Esophagus squamous epithelium (tissue), 5 donors: ENCODE measurements at regions not wholly inside any gene's neighbourhood (a gene's known extent, or its start where the extent isn't known, plus 50 kb on each side); places are given as distances from the start of the nearest gene placed in this dataset.

ENCODE experiments used
- DNase-seq: peaks from one replicate; lab custom pipeline; 2025; lab: John Stamatoyannopoulos, UW
- H3K27ac ChIP-seq, 4 donors: fragments of 200-600 bp; sonication (generic); one replicate each; pipeline ENCODE4 v1.5.1; 2016 to 2019; ENCODE audit warnings: mild to moderate bottlenecking in 1 of 4
- H3K27me3 ChIP-seq, 4 donors: fragments of 200-600 bp; sonication (generic); 1 replicate in 3 of 4; 2 replicates in 1 of 4; pipeline versions ENCODE4 v1.5.1 to v1.6.0; 2017 to 2021; ENCODE audit warnings: antibody characterized with exemption in 1 of 4
- H3K36me3 ChIP-seq, 3 donors: fragments of 200-600 bp; sonication (generic); one replicate each; pipeline ENCODE4 v1.5.1; 2016 to 2019
- H3K4me1 ChIP-seq, 3 donors: fragments of 200-600 bp; sonication (generic); one replicate each; pipeline ENCODE4 v1.5.1; 2017 to 2019
- H3K4me3 ChIP-seq, 4 donors: fragments of 200-600 bp; sonication (generic); 1 replicate in 3 of 4; 2 replicates in 1 of 4; pipeline ENCODE4 v1.5.1; 2016 to 2019; ENCODE audit warnings: mild to moderate bottlenecking in 2 of 4, moderate library complexity in 1 of 4
- H3K9me3 ChIP-seq, 3 donors: fragments of 200-600 bp; sonication (generic); one replicate each; pipeline ENCODE4 v1.5.1; 2016 to 2019
- POLR2A ChIP-seq, 4 donors: fragments of 450-650 bp; IDR thresholded peaks; one replicate each; pipeline ENCODE4 v1.6.1; 2017; ENCODE audit warnings: antibody characterized with exemption in 4 of 4, mild to moderate bottlenecking in 4 of 4, moderate library complexity in 3 of 4
- WGBS, 2 donors: methylation state at CpG; one replicate each; pipeline ENCODE4 v1.1.5; 2018; 5-methylcytosine and 5-hydroxymethylcytosine counted together
- intact Hi-C: fragments of 100-400 bp; cut with DNase I; formaldehyde crosslinking; loops from one replicate; pipeline ENCODE4 v1.15.0; 2022
- TF ChIP-seq, protein P1 (sequence below), 6 experiments: fragments of 450-650 bp in 4 of 6; fragments of 200-600 bp in 2 of 6; sonication (generic) in 2 of 6; IDR thresholded peaks; one replicate each; pipeline ENCODE4 v1.5.1; 2016 to 2019; ENCODE audit warnings: antibody characterized with exemption in 6 of 6, mild to moderate bottlenecking in 4 of 6, moderate library complexity in 4 of 6
- donor health status: DM: yes; HTN: yes; CAD: no.

DNA sequence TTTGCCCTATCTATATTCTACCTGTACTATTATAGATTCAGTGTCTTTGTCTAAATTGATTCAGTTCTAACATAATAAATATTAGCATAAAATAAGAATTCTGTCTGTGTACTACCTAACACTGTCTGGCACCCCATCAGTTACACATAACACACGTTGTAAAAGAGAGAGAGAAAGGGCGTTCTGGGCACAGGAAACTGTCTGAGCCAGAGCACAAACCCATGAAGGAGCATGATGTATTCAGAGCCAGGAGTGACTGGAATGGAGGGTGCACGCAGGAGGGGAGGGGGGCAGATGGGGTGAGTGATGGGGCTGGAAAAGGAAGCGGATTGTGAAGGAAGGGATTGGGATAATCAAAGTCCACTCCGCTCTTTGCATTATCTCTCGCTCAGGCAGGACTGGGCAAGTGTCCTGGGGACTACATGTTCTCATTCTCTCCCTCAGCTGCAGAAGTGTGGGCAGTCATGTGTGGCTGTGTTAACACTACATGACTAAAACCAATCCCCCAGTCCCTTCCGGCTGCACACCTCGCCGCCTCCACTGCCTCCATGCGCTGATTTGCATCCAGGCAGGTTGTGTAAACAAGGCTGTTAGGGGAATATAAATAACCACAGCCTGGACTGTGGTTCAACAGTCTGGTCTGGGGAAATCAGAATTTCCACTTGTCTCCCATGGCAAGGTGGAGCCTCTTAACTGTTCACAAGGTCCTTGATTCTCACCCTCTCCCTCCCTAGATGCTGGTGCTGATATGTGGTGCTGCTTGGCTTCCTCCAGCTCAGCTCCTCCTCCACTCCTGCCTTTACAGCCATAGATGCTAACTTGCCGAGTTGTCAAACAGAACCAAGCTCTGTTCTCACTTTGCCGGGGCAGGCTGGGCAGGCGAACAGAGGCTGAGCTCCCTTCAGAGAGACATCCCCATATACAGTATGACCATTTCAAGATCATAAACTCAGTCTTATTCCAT, 367.5 kb upstream of the BRINP1 start:
- 50 to 55% methylated on average over 10 to 13 of the region's 13 CpGs for WGBS, 2 donors
- H3K4me3 ChIP-seq, result no peak overlapping the region
- no peaks in the 10 kb centered on the region for H3K27me3 ChIP-seq
- peaks cover 0 to 3% (median 0%) of the 10 kb centered on the region in 3 donors for H3K9me3 ChIP-seq
- intact Hi-C loops, result no loop called here
- DNase-seq, result peak; percentile 10
- no peaks in the 10 kb centered on the region for H3K36me3 ChIP-seq
- H3K27ac ChIP-seq, result no peak overlapping the region
- no peaks in the 10 kb centered on the region for H3K4me1 ChIP-seq
- no peak for TF ChIP-seq POLR2A (IDR thresholded peaks at IDR 0.05)
- TF ChIP-seq, protein P1, sequence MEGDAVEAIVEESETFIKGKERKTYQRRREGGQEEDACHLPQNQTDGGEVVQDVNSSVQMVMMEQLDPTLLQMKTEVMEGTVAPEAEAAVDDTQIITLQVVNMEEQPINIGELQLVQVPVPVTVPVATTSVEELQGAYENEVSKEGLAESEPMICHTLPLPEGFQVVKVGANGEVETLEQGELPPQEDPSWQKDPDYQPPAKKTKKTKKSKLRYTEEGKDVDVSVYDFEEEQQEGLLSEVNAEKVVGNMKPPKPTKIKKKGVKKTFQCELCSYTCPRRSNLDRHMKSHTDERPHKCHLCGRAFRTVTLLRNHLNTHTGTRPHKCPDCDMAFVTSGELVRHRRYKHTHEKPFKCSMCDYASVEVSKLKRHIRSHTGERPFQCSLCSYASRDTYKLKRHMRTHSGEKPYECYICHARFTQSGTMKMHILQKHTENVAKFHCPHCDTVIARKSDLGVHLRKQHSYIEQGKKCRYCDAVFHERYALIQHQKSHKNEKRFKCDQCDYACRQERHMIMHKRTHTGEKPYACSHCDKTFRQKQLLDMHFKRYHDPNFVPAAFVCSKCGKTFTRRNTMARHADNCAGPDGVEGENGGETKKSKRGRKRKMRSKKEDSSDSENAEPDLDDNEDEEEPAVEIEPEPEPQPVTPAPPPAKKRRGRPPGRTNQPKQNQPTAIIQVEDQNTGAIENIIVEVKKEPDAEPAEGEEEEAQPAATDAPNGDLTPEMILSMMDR (IDR thresholded peaks at IDR 0.05), result no peak

DNA sequence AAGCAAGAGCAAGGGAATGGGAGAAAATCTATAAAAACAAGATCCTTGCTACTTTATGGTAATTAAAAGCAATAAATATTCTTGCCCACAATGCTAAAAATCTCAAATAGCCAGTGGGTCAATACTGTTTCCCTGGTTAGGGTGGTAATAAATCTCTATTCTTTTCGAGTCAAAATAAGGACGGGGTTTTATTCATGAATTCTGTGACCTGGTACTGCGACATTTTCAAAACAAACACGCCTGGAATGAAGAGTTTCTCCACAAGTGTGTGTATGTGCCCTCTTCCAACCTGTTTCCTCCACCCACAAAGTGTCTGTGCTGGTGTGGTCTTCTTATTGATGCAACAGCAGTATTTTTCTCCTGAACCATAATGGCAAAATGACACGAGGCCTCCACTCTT, 358.8 kb upstream of the BRINP1 start:
- H3K4me1 ChIP-seq, result no peaks in the 10 kb centered on the region
- no peaks in the 10 kb centered on the region for H3K36me3 ChIP-seq
- H3K27ac ChIP-seq, result no peak overlapping the region
- intact Hi-C loops, result no loop called here
- WGBS, 2 donors, result 59 to 67% methylated on average over 5 of the region's 5 CpGs
- no peak for DNase-seq
- no peak for TF ChIP-seq POLR2A (IDR thresholded peaks at IDR 0.05)
- TF ChIP-seq, protein P1 (IDR thresholded peaks at IDR 0.05), result no peak
- H3K9me3 ChIP-seq, result no peaks in the 10 kb centered on the region
- H3K27me3 ChIP-seq, result peaks cover 0 to 10% (median 0%) of the 10 kb centered on the region in 4 donors
- H3K4me3 ChIP-seq, result no peak overlapping the region

DNA sequence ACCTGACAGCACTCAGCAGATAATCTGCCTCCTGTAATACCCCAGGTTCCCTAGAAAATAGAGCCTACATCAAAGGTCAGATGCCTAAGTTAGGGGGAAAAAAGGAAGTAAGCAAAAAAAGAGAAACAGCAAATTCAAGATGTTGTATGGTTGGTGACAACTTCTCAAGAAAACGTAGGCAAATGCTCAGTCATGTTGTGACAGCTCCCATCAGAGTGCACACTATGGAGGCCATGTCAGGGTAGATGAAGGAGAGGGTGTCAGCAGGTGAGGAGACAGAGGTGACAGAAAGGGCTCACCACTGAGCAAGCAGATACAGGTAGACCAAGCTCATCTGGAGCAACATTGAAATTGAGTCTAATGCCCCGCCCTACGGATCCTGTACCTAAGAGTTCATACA, 356.8 kb upstream of the BRINP1 start:
- TF ChIP-seq POLR2A (IDR thresholded peaks at IDR 0.05), result no peak
- TF ChIP-seq, protein P1 (IDR thresholded peaks at IDR 0.05), result no peak

DNA sequence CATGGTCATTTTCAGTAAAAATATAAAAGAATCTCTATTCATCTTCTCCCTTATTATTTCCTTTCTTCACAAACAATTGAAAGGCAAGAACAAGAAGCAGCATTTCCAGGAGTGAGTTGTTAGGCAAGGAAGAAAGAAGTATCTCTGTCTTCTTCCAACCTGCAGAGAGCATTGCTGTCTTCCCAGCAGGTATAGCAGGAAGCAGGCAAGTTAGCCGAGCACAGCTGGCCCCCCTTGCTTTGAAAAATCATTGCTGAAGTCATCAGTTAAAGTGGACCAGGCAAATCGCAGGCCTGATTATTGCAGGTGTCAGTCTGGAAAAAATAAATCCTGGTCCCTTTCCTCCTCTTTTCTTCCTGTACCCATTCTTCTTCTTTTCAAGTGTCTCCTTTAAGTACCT, 353.1 kb upstream of the BRINP1 start:
- WGBS, 2 donors, result 40 to 62% methylated on average over 2 of the region's 2 CpGs
- Histone ChIP-seq H3K36me3 (no peaks in the 10 kb centered on the region), H3K27me3 (peaks cover 0 to 10% (median 0%) of the 10 kb centered on the region in 4 donors), H3K4me3 (no peak overlapping the region), H3K9me3 (no peaks in the 10 kb centered on the region), H3K4me1 (no peaks in the 10 kb centered on the region), H3K27ac (no peak overlapping the region)
- intact Hi-C loops, result no loop called here
- DNase-seq, result no peak
- no peak for TF ChIP-seq POLR2A (IDR thresholded peaks at IDR 0.05)
- TF ChIP-seq, protein P1 (IDR thresholded peaks at IDR 0.05), result no peak

More for the DNA sequence above, 356.8 kb upstream of the BRINP1 start:
- no peak for DNase-seq
- 76 to 79% methylated on average over 3 of the region's 3 CpGs for WGBS, 2 donors
- no peak overlapping the region for H3K4me3 ChIP-seq
- peaks cover 0 to 10% (median 0%) of the 10 kb centered on the region in 4 donors for H3K27me3 ChIP-seq
- H3K27ac ChIP-seq, result no peak overlapping the region
- H3K9me3 ChIP-seq, result no peaks in the 10 kb centered on the region
- no peaks in the 10 kb centered on the region for H3K4me1 ChIP-seq
- intact Hi-C loops, result no loop called here
- H3K36me3 ChIP-seq, result no peaks in the 10 kb centered on the region

DNA sequence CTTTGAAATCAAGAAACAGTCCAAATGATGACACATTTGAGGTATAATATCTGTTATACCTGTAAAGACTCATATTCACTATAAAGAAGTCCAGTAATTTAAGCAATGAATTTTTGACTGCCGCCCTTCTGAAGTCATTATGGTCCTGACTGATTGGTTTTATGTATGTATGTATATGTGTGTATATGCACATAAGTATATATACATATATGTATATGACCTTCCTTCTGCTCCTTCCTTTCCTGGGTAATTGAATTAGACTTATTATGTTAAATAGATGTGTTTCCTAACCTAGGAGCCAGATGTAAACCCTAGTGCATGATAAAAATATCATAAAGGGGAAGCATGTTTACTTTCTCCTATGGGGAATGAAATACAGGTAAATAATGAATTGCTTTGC, 343.1 kb upstream of the BRINP1 start:
- H3K27ac ChIP-seq, result no peak overlapping the region
- H3K9me3 ChIP-seq, result no peaks in the 10 kb centered on the region
- H3K4me1 ChIP-seq, result no peaks in the 10 kb centered on the region
- no peaks in the 10 kb centered on the region for H3K27me3 ChIP-seq
- no peak for DNase-seq
- intact Hi-C loops, result no loop called here
- no peaks in the 10 kb centered on the region for H3K36me3 ChIP-seq
- H3K4me3 ChIP-seq, result no peak overlapping the region
- TF ChIP-seq, protein P1 (IDR thresholded peaks at IDR 0.05), result no peak
- no peak for TF ChIP-seq POLR2A (IDR thresholded peaks at IDR 0.05)
- 76 to 79% methylated on average over 1 of the region's 1 CpG for WGBS, 2 donors
